ENCODE measurements at regions not wholly inside any gene's neighbourhood (a gene's known extent, or its start where the extent isn't known, plus 50 kb on each side); places are given as distances from the start of the nearest gene placed in this dataset.

DNA sequence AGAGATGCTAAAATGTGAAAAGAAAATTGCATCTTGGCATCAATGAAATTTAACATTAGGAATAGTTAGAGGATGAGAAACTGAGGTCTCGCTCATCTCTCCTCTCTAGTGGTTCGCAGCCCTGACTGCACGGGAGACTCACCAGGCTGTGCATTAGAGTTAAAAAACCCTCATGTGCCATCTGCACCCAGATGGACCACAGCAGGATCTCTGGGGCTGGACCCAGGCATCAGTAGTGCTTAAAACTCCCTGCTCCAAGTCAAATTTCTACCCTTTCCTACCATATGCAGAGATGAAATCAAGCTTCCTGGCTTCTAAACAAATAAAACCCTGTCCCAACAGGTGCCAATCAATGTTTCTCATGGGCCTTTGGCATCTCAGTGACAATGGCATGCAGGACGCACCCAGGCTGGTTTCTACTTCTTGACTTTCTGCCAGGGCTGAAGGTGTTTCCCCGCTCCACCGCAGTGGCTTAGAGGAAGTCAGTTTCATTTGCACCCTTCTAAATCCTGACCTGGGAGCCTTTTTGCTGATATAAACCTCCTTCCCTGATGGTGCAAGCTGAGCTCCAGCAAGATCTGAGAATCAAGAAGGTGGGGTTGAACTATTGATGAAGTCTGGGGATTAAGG lies 132.6 kb downstream of the NSG2 start:
- H3K9me3 ChIP-seq (ENCODE audit: control insufficient read depth, low read depth, low read length) = no peaks in the 10 kb centered on the region
- no peaks in the 10 kb centered on the region for H3K36me3 ChIP-seq (ENCODE audit: control insufficient read depth, insufficient read depth, low read length)
- no CpG with 5 or more reads among the region's 6 CpGs for WGBS (ENCODE audit: insufficient coverage, low lambda C conversion rate)
- DNase-seq = no peak
- H3K4me1 ChIP-seq (ENCODE audit: control insufficient read depth, insufficient read depth, low read length) = no peaks in the 10 kb centered on the region
- H3K27ac ChIP-seq (ENCODE audit: low read length) = no peak overlapping the region
- peaks cover 7% of the 10 kb centered on the region for H3K27me3 ChIP-seq (ENCODE audit: control insufficient read depth, insufficient read depth, low read length)
- H3K4me3 ChIP-seq (ENCODE audit: low read length) = no peak overlapping the region

DNA sequence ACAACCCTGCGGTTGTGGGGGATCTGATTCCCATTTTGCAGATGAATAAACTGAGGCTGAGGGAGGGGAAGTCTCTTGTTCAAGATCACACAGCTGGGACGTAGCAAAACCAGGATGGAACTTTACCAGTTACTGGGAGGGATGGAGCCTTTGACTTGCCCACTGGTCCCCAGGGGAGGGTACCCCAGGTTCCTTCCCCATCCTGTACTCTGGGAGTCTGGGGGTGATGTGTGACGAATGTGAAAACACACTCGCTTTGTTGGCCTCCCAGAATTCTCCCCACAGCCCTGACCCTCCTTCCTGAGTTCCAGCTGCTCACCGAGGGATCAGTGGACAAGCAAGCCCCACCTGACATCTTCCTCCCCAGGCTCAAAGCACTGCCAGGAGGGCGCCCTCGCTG lies 135.1 kb downstream of the NSG2 start:
- no CpG with 5 or more reads among the region's 7 CpGs for WGBS (ENCODE audit: insufficient coverage, low lambda C conversion rate)
- H3K27ac ChIP-seq (ENCODE audit: low read length) = no peak overlapping the region
- H3K4me1 ChIP-seq (ENCODE audit: control insufficient read depth, insufficient read depth, low read length) = no peaks in the 10 kb centered on the region
- H3K27me3 ChIP-seq (ENCODE audit: control insufficient read depth, insufficient read depth, low read length) = peaks cover 7% of the 10 kb centered on the region
- DNase-seq = no peak
- no peak overlapping the region for H3K4me3 ChIP-seq (ENCODE audit: low read length)
- no peaks in the 10 kb centered on the region for H3K9me3 ChIP-seq (ENCODE audit: control insufficient read depth, low read depth, low read length)
- no peaks in the 10 kb centered on the region for H3K36me3 ChIP-seq (ENCODE audit: control insufficient read depth, insufficient read depth, low read length)

DNA sequence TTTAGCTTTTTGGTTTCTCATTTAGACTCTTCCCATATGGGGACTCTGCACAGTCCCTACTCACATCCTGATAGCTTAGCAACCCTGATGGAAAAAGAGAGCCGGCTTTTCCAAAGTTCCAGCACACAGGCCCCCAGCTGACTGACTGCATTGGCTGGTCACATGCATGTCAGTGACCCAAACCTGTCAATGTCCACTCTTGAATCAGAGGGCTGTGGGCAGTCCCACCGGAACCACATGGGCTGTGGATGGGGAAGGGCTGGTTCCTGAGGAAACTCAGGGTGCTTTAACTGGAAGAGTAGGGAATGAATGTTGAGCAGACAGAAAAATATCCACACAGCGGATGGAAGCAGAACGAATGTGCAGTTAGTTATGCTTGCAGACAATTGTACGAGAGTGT lies 136.6 kb downstream of the NSG2 start:
- Histone ChIP-seq H3K27ac (ENCODE audit: low read length) (no peak overlapping the region), H3K36me3 (ENCODE audit: control insufficient read depth, insufficient read depth, low read length) (no peaks in the 10 kb centered on the region), H3K27me3 (ENCODE audit: control insufficient read depth, insufficient read depth, low read length) (peaks cover 10% of the 10 kb centered on the region), H3K9me3 (ENCODE audit: control insufficient read depth, low read depth, low read length) (no peaks in the 10 kb centered on the region), H3K4me3 (ENCODE audit: low read length) (no peak overlapping the region), H3K4me1 (ENCODE audit: control insufficient read depth, insufficient read depth, low read length) (no peaks in the 10 kb centered on the region)
- no peak for DNase-seq
- WGBS (ENCODE audit: insufficient coverage, low lambda C conversion rate) = 100% methylated on average over 1 of the region's 5 CpGs

DNA sequence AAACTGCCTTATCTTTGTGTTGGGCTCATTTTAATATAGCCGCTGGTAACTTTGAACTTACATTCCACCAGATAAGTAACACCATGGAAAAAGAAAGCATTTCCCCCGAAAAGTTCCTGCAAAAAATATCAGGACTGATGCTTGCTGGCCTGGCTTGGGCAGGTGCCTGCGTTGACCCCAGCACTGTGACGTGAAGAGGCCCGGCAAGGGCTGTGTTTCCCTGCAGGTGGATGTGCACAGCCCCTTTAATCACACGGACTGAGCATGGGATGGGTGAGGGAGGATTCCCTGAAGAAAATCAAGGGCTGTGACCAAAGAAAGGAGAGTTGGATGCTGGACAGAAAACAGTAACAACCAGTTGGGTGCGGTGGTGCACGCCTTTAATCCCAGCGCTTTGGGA lies 138.2 kb downstream of the NSG2 start:
- Histone ChIP-seq H3K27me3 (ENCODE audit: control insufficient read depth, insufficient read depth, low read length) (peaks cover 11% of the 10 kb centered on the region), H3K27ac (ENCODE audit: low read length) (no peak overlapping the region), H3K4me1 (ENCODE audit: control insufficient read depth, insufficient read depth, low read length) (no peaks in the 10 kb centered on the region), H3K36me3 (ENCODE audit: control insufficient read depth, insufficient read depth, low read length) (no peaks in the 10 kb centered on the region), H3K9me3 (ENCODE audit: control insufficient read depth, low read depth, low read length) (no peaks in the 10 kb centered on the region), H3K4me3 (ENCODE audit: low read length) (no peak overlapping the region)
- no peak for DNase-seq
- WGBS (ENCODE audit: insufficient coverage, low lambda C conversion rate) = no CpG with 5 or more reads among the region's 9 CpGs

DNA sequence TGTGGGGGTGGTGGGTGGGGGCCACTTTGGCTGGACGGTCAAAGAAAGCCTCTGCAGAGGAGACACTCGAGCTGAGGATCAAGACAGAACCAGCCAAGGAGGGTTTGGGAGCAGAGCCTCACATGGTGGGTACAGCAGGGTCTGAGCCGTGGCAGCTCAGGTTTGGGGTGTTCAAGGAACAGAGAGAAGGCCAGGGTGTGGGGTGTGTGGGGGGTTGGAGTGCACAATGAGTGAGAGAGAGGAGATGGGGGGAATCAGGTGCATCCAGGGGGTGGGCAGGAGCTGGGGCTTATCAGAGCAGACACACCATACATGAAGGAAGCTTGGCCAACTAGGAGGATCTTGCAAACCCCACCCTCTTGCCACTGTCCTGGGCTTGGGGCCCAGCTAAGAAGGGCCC lies 140.0 kb downstream of the NSG2 start:
- Histone ChIP-seq H3K9me3 (ENCODE audit: control insufficient read depth, low read depth, low read length) (no peaks in the 10 kb centered on the region), H3K4me3 (ENCODE audit: low read length) (no peak overlapping the region), H3K36me3 (ENCODE audit: control insufficient read depth, insufficient read depth, low read length) (no peaks in the 10 kb centered on the region), H3K4me1 (ENCODE audit: control insufficient read depth, insufficient read depth, low read length) (peaks cover 5% of the 10 kb centered on the region), H3K27ac (ENCODE audit: low read length) (no peak overlapping the region), H3K27me3 (ENCODE audit: control insufficient read depth, insufficient read depth, low read length) (peaks cover 6% of the 10 kb centered on the region)
- WGBS (ENCODE audit: insufficient coverage, low lambda C conversion rate) = no CpG with 5 or more reads among the region's 3 CpGs
- no peak for DNase-seq

DNA sequence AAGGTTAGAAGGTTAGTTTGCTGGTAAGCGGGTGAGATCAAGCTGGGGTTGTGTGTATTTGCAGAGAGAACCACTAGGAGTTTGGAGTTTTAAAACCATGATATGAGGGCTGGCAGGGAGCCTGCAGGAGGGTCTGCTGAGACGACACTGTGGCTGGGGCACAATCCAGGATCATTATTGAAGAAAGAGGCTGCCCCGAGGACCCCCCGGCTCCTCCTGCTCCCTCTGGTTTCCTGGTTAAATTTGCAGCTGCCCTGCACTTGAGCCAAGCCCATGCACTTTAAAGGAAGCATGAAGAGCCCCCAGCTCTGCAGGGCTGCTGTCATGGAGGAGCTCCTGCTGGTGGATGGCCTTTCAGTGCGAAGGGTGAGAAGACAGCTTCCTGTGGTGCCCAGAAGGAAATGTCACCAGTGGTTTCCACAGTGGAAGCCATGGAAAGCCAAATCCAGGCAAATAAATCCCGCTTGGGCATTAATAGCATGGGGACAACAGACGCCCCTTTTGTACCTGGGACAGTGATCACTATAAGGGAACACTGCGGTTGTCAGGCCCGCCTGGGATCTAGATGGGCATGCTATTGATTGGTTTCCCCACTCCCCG lies 140.7 kb downstream of the NSG2 start:
- no peak for DNase-seq
- no CpG with 5 or more reads among the region's 10 CpGs for WGBS (ENCODE audit: insufficient coverage, low lambda C conversion rate)

DNA sequence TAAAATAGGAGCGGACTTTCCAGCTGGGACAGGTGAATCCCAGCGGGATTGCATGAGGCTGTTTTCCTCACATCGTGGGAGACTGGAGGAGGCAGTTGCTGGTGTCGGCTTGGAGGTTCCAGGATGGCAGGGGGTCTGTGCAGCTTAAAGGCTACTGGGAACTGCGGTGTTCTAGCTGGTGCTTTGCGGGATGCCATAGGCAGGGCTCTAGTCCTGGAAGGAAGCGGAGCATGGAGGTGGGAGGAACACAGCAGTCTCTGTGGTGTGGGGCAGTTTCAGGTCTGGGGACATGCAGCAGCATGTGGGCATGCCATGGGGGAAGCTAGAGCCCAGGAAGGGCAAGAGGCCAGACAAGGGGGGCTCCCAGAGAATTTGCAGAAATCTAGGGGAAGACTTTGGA lies 141.5 kb downstream of the NSG2 start:
- H3K36me3 ChIP-seq (ENCODE audit: control insufficient read depth, insufficient read depth, low read length) = no peaks in the 10 kb centered on the region
- peaks cover 5% of the 10 kb centered on the region for H3K4me1 ChIP-seq (ENCODE audit: control insufficient read depth, insufficient read depth, low read length)
- peaks cover 4% of the 10 kb centered on the region for H3K27me3 ChIP-seq (ENCODE audit: control insufficient read depth, insufficient read depth, low read length)
- no CpG with 5 or more reads among the region's 7 CpGs for WGBS (ENCODE audit: insufficient coverage, low lambda C conversion rate)
- H3K4me3 ChIP-seq (ENCODE audit: low read length) = no peak overlapping the region
- no peak for DNase-seq
- no peaks in the 10 kb centered on the region for H3K9me3 ChIP-seq (ENCODE audit: control insufficient read depth, low read depth, low read length)
- no peak overlapping the region for H3K27ac ChIP-seq (ENCODE audit: low read length)

More for the DNA sequence above, 140.7 kb downstream of the NSG2 start:
- Histone ChIP-seq H3K36me3 (ENCODE audit: control insufficient read depth, insufficient read depth, low read length) (no peaks in the 10 kb centered on the region), H3K9me3 (ENCODE audit: control insufficient read depth, low read depth, low read length) (no peaks in the 10 kb centered on the region), H3K4me3 (ENCODE audit: low read length) (no peak overlapping the region), H3K27me3 (ENCODE audit: control insufficient read depth, insufficient read depth, low read length) (peaks cover 4% of the 10 kb centered on the region), H3K4me1 (ENCODE audit: control insufficient read depth, insufficient read depth, low read length) (peaks cover 5% of the 10 kb centered on the region), H3K27ac (ENCODE audit: low read length) (no peak overlapping the region)

DNA sequence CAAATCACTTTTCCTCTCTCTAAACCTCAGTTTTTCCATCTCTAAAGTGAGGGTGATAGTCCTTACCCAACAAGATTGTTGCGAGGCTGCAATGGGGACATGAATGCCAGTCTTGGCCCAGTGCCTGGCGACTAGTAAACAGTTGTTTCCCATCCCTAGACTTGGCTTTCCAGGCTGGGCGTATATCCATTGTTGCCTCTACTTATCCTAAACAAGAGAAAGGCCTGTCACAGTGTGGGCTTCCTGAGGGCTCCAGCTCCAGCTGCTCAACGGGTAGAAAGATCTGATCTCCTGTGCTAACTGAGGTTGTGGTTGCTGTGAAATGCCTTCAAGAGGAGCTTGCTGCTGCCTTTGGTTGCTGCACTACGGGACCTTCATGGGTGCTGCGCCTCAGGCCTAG lies 142.0 kb downstream of the NSG2 start:
- H3K36me3 ChIP-seq (ENCODE audit: control insufficient read depth, insufficient read depth, low read length) = no peaks in the 10 kb centered on the region
- WGBS (ENCODE audit: insufficient coverage, low lambda C conversion rate) = no CpG with 5 or more reads among the region's 6 CpGs
- no peak for DNase-seq
- H3K27me3 ChIP-seq (ENCODE audit: control insufficient read depth, insufficient read depth, low read length) = peaks cover 4% of the 10 kb centered on the region
- no peak overlapping the region for H3K27ac ChIP-seq (ENCODE audit: low read length)
- H3K9me3 ChIP-seq (ENCODE audit: control insufficient read depth, low read depth, low read length) = no peaks in the 10 kb centered on the region
- H3K4me3 ChIP-seq (ENCODE audit: low read length) = no peak overlapping the region
- H3K4me1 ChIP-seq (ENCODE audit: control insufficient read depth, insufficient read depth, low read length) = peaks cover 5% of the 10 kb centered on the region

DNA sequence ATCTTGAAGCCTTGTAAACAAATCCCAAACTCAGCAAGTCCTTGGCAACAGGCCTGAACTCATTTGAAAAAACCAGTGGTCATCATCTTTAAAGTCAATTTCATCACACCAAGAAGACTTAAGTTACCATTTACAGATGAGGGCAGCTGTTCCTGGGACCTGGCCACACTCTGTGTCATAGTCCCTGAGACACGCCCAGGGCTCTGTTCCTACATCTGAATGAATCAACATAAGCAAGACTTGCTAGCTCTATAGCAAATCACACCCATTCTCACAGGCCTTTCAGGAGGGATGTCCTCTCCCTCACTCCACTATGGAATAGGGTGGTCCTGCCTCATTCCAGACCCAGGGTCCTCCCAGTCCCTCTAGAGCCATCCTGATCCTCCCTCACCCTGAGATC lies 142.8 kb downstream of the NSG2 start:
- Histone ChIP-seq H3K27me3 (ENCODE audit: control insufficient read depth, insufficient read depth, low read length) (peaks cover 4% of the 10 kb centered on the region), H3K36me3 (ENCODE audit: control insufficient read depth, insufficient read depth, low read length) (no peaks in the 10 kb centered on the region), H3K9me3 (ENCODE audit: control insufficient read depth, low read depth, low read length) (no peaks in the 10 kb centered on the region), H3K27ac (ENCODE audit: low read length) (no peak overlapping the region), H3K4me3 (ENCODE audit: low read length) (no peak overlapping the region), H3K4me1 (ENCODE audit: control insufficient read depth, insufficient read depth, low read length) (peaks cover 5% of the 10 kb centered on the region)
- peak in 1 of 2 donors; percentile 6 for DNase-seq
- no CpG with 5 or more reads among the region's 1 CpG for WGBS (ENCODE audit: insufficient coverage, low lambda C conversion rate)

DNA sequence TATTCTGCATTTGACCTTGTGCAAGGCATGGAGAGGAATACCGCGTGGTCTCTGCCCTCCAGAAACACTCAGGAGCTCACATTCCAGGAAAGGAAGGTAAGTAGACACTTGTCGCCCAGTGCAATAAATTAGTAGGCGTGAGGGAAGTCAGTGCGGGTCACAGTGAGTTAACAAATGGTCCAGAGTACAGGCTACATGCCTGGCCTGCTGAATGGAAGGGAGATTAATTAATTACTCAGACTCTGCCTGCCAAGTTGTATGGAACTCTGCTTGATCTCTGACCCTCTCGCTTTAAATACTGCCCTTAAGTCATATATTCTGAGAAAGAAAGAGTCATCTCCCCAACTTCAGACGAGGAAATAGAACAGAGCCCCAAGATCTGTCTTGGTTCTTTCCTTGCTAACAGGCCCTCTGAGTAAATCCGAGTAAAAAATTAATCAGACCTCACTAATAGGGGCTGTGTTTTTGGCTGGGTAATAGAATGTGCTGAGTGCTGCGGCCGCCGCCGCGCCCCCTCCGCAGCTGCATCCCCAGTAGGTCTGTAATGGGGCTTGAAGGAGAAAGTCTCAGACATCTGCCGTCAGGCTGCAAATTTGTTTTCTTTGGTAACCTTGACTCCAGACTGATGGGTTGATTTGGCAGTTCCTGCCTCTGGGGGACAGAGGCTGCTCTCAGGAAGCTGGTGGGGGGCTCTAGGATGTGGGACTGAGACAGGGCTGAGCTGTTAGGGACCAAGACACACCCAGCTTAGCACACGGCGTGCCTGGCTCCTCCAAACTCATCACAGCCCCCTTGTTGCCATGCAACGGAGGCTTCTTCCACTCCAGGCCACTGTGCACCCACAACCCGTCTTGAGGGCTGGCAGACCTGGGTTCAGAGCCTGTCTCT lies 144.4 kb downstream of the NSG2 start:
- peaks cover 4% of the 10 kb centered on the region for H3K27me3 ChIP-seq (ENCODE audit: control insufficient read depth, insufficient read depth, low read length)
- H3K27ac ChIP-seq (ENCODE audit: low read length) = peak overlapping the region; percentile 43
- no peaks in the 10 kb centered on the region for H3K9me3 ChIP-seq (ENCODE audit: control insufficient read depth, low read depth, low read length)
- H3K4me1 ChIP-seq (ENCODE audit: control insufficient read depth, insufficient read depth, low read length) = peaks cover 5% of the 10 kb centered on the region
- no peaks in the 10 kb centered on the region for H3K36me3 ChIP-seq (ENCODE audit: control insufficient read depth, insufficient read depth, low read length)
- H3K4me3 ChIP-seq (ENCODE audit: low read length) = no peak overlapping the region
- WGBS (ENCODE audit: insufficient coverage, low lambda C conversion rate) = no CpG with 5 or more reads among the region's 19 CpGs
- peak; percentile 82 to 93 for DNase-seq
